ENCODE measurements at regions not wholly inside any gene's neighbourhood (a gene's known extent, or its start where the extent isn't known, plus 50 kb on each side); places are given as distances from the start of the nearest gene placed in this dataset.

- FAIRE-seq, result no peak
- no peak for DNase-seq (ENCODE audit: low spot score in 2 of 2)
These were observed 458.9 kb downstream of the NOVA1 start for GRCh38 chr14:26138764-26139445.

- DNase-seq (ENCODE audit: low spot score in 2 of 2) (no peak), FAIRE-seq (no peak)
These were observed 460.7 kb downstream of the NOVA1 start for GRCh38 chr14:26137161-26137560.

GRCh38 chr14:26132061-26132645 lies 465.7 kb downstream of the NOVA1 start:
- FAIRE-seq (no peak), DNase-seq (ENCODE audit: low spot score in 2 of 2) (no peak)

GRCh38 chr14:26130690-26131089 lies 467.1 kb downstream of the NOVA1 start:
- FAIRE-seq, result no peak

GRCh38 chr14:26128931-26129671 lies 468.7 kb downstream of the NOVA1 start:
- FAIRE-seq, result no peak
- DNase-seq (ENCODE audit: low spot score in 2 of 2), result no peak

More at GRCh38 chr14:26130690-26131089, 467.1 kb downstream of the NOVA1 start:
- no peak for DNase-seq (ENCODE audit: low spot score in 2 of 2)

- FAIRE-seq (no peak), DNase-seq (ENCODE audit: low spot score in 2 of 2) (no peak)
These were observed 472.9 kb downstream of the NOVA1 start for GRCh38 chr14:26124896-26125438.

- DNase-seq (ENCODE audit: low spot score in 2 of 2) (no peak), FAIRE-seq (no peak)
These were observed 474.4 kb downstream of the NOVA1 start for GRCh38 chr14:26123459-26123858.

GRCh38 chr14:26121181-26121580 lies 476.7 kb downstream of the NOVA1 start:
- FAIRE-seq (no peak), DNase-seq (ENCODE audit: low spot score in 2 of 2) (no peak)

GRCh38 chr14:26113911-26114640 lies 483.8 kb downstream of the NOVA1 start:
- FAIRE-seq (no peak), DNase-seq (ENCODE audit: low spot score in 2 of 2) (no peak)

- FAIRE-seq, result no peak
- no peak for DNase-seq (ENCODE audit: low spot score in 2 of 2)
These were observed 493.1 kb downstream of the NOVA1 start for GRCh38 chr14:26104717-26105116.

GRCh38 chr14:26097852-26098251 lies 500.0 kb downstream of the NOVA1 start:
- FAIRE-seq (no peak), DNase-seq (ENCODE audit: low spot score in 2 of 2) (no peak)

- FAIRE-seq, result no peak
- no peak for DNase-seq (ENCODE audit: low spot score in 2 of 2)
These were observed 509.6 kb downstream of the NOVA1 start for GRCh38 chr14:26088275-26088674.

GRCh38 chr14:26081043-26081442 lies 516.8 kb downstream of the NOVA1 start:
- no peak for DNase-seq (ENCODE audit: low spot score in 2 of 2)
- no peak for FAIRE-seq

GRCh38 chr14:26078561-26078960 lies 519.3 kb downstream of the NOVA1 start:
- DNase-seq (ENCODE audit: low spot score in 2 of 2) (no peak), FAIRE-seq (no peak)

- DNase-seq (ENCODE audit: low spot score in 2 of 2), result no peak
- no peak for FAIRE-seq
These were observed 522.9 kb downstream of the NOVA1 start for GRCh38 chr14:26074892-26075291.

- FAIRE-seq (no peak), DNase-seq (ENCODE audit: low spot score in 2 of 2) (no peak)
These were observed 527.4 kb downstream of the NOVA1 start for GRCh38 chr14:26070443-26070842.

GRCh38 chr14:26067786-26068459 lies 529.9 kb downstream of the NOVA1 start:
- no peak for DNase-seq (ENCODE audit: low spot score in 2 of 2)
- no peak for FAIRE-seq

GRCh38 chr14:26067341-26067740 lies 530.5 kb downstream of the NOVA1 start:
- DNase-seq (ENCODE audit: low spot score in 2 of 2), result no peak
- FAIRE-seq, result no peak

- DNase-seq (ENCODE audit: low spot score in 2 of 2), result no peak
- FAIRE-seq, result no peak
These were observed 541.7 kb downstream of the NOVA1 start for GRCh38 chr14:26056036-26056616.

GRCh38 chr14:26032348-26032747 lies 565.5 kb downstream of the NOVA1 start:
- no peak for DNase-seq (ENCODE audit: low spot score in 2 of 2)
- FAIRE-seq, result no peak

Data from frontal cortex (tissue), 3 donors.